Coronary artery (tissue), 2 donors: ENCODE measurements at regions not wholly inside any gene's neighbourhood (a gene's known extent, or its start where the extent isn't known, plus 50 kb on each side); places are given as distances from the start of the nearest gene placed in this dataset.

Experiments
- DNase-seq: peaks from one replicate; pipeline ENCODE4 v3.0.0-alpha.2; 2017; ENCODE audit warnings: low spot score
- H3K27ac ChIP-seq, 2 donors: fragments of 200-600 bp; sonication (generic); one replicate each; pipeline ENCODE4 v1.5.1; 2016 to 2019
- H3K4me3 ChIP-seq: fragments of 200-600 bp; sonication (generic); 2 replicates; pipeline ENCODE4 v1.5.1; 2016; ENCODE audit warnings: mild to moderate bottlenecking, moderate library complexity
- CTCF ChIP-seq: fragments of 200-600 bp; sonication (generic); IDR thresholded peaks from one replicate; pipeline ENCODE4 v1.5.1; 2019; ENCODE audit warnings: antibody characterized with exemption

- Histone ChIP-seq H3K4me3 (no peak overlapping the region), H3K27ac (no peak overlapping the region)
- peak; percentile 55 for DNase-seq
- no peak for TF ChIP-seq CTCF
Measured at GRCh38 chr15:25090073-25090733, 135.4 kb downstream of the SNRPN start.

DNA sequence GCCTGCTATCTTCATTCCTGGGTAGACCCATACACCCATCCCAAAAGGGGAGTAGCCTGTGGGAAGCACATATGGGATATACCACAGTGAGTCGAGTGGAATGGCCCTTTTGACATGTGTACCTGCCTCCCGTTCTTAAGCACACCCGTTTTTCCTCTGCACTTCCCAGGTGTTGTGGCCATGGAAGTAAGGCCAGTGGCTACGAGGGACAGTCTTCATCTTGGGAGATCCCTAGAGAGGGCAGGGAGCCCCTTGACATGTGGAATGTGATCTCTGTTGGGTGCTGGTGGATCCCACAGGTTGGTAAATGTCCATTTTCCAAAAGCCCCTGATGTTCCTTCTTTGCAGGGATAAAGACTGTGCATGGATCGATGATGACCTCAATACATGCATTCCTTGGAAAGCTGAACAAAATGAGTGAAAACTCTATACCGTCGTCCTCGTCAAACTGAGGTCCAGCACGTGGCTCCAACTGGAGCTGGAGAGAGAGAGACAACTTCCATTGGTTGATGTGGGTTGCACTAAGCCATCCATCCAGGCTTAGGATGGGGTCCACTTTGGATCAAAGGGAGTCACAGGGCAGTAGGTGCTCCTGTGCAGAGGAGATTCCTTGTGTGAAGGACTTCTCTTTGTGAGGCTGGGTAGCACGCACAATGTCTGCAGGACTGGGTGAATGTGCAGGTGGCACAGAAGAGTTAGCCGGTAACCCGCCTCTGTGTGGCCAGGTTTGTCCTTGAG is 136.8 kb downstream of the SNRPN start:
- Histone ChIP-seq H3K27ac (no peak overlapping the region), H3K4me3 (no peak overlapping the region)
- TF ChIP-seq CTCF: no peak
- DNase-seq: peak; percentile 41

GRCh38 chr15:25092661-25093060 is 137.9 kb downstream of the SNRPN start:
- TF ChIP-seq CTCF: no peak
- H3K4me3 ChIP-seq: no peak overlapping the region
- H3K27ac ChIP-seq: no peak overlapping the region
- no peak for DNase-seq

DNA sequence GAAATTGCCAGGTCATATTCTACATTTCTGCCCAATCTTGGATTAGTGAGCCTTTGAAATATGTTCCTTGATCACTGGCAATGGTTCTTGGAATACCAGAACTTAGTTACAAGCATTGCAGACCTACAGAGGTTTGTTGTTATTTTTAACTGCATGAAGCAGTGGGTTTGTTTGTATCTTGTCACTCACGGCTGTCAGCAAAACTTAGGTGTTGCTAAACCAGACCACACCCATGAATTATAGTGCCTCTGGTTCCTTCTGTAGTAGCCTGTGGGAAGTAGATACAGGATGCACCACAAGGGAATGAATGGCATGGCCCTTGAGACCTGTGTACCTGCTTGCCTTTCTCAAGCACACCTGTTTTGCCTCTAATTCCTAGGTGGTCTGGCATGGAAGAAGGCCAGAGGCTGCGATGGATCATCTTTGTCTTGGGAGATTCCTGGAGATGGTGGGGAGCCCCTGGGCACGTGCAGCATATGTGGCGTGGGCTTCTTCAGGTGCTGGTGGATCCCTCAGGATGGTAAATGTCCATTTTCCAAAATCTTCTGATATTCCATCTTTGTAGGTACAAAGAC is 138.8 kb downstream of the SNRPN start:
- Histone ChIP-seq H3K27ac (no peak overlapping the region), H3K4me3 (no peak overlapping the region)

GRCh38 chr15:25094066-25094465 is 139.3 kb downstream of the SNRPN start:
- DNase-seq: peak; percentile 45
- Histone ChIP-seq H3K27ac (no peak overlapping the region), H3K4me3 (no peak overlapping the region)
- no peak for TF ChIP-seq CTCF

More for the DNA sequence above, 138.8 kb downstream of the SNRPN start:
- TF ChIP-seq CTCF: no peak
- DNase-seq: peak; percentile 46

DNA sequence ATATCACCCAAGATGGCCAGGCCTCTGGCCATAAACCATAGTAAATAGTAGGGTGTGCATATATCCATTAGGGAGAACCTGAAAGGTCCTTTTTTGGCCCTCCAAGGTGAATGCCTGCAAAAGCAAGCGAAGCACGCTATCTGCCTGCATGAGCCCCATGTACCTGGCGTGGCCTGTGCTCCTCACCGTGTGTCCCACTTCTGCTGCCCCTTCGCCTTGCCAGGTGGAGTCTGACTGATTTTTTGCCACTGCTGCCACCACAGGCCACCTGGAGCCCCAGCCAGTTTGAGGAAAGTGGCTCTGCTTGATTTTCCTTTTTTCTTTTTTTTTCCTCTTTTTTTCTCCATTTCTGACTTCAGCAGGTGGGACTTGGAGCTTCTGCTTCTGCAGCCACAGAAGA is 139.7 kb downstream of the SNRPN start:
- DNase-seq: peak; percentile 45
- Histone ChIP-seq H3K27ac (no peak overlapping the region), H3K4me3 (no peak overlapping the region)
- no peak for TF ChIP-seq CTCF
